IMR-90 (cell line): ENCODE measurements at regions not wholly inside any gene's neighbourhood (a gene's known extent, or its start where the extent isn't known, plus 50 kb on each side); places are given as distances from the start of the nearest gene placed in this dataset.

Experiments used
- ATAC-seq: fragments of 200-7000 bp; cut with Tn5 transposase; 2 replicates; pipeline ENCODE4 v1.9.1; 2020; ENCODE audit warnings: low read depth, mild to moderate bottlenecking, moderate library complexity
- BruUV-seq: library from RNA; stranded (reverse); fragments of 400-500 nt; replicated peaks from 2 replicates; lab custom pipeline; 2021; lab: Mats Ljungman, UMichigan
- CTCF ChIA-PET: fragments of 300-600 bp; formaldehyde crosslinking; extraction: SDS; loops from one replicate; lab custom pipeline; 2021; ENCODE audit warnings: antibody characterized with exemption; lab: Yijun Ruan, JAX
- POLR2A ChIA-PET: fragments of 300-600 bp; sonication (Branson Sonifier 250); formaldehyde crosslinking; loops from one replicate; lab custom pipeline; 2022; ENCODE audit warnings: antibody characterized with exemption; ENCODE audit not compliant: unreplicated experiment; lab: Charles Lee
- DNase-seq: peaks from one replicate; pipeline ENCODE4 v3.0.0; 2013
- H2AFZ ChIP-seq: replicated peaks from 2 replicates; pipeline ENCODE3; 2013; ENCODE audit warnings: low read length, mild to moderate bottlenecking; ENCODE audit not compliant: poor library complexity
- H2AK5ac ChIP-seq: 2 replicates; pipeline ENCODE4 v1.6.1; 2013; ENCODE audit warnings: low read depth, low read length, inconsistent platforms
- H2AK9ac ChIP-seq: replicated peaks from 2 replicates; pipeline ENCODE3; 2013; ENCODE audit warnings: mild to moderate bottlenecking, low read depth, low read length, moderate library complexity; ENCODE audit not compliant: poor library complexity
- H2BK120ac ChIP-seq: 2 replicates; pipeline ENCODE4 v1.6.1; 2013; ENCODE audit warnings: low read depth, low read length, inconsistent platforms
- H2BK15ac ChIP-seq: 3 replicates; pipeline ENCODE4 v1.6.1; 2013; ENCODE audit warnings: low read depth, low read length, inconsistent platforms
- H2BK20ac ChIP-seq: 2 replicates; pipeline ENCODE4 v1.6.1; 2013; ENCODE audit warnings: low read depth, mild to moderate bottlenecking, inconsistent platforms, low read length, moderate library complexity
- H2BK5ac ChIP-seq: 2 replicates; pipeline ENCODE4 v1.6.1; 2013; ENCODE audit warnings: mild to moderate bottlenecking, low read depth, low read length, inconsistent platforms; ENCODE audit not compliant: poor library complexity, severe bottlenecking
- H3K14ac ChIP-seq: replicated peaks from 2 replicates; pipeline ENCODE4 v1.6.1; 2013; ENCODE audit warnings: low read depth, low read length, inconsistent platforms
- H3K18ac ChIP-seq: 2 replicates; pipeline ENCODE4 v1.6.1; 2013; ENCODE audit warnings: low read depth, low read length, control low read depth
- H3K23ac ChIP-seq: 2 replicates; pipeline ENCODE4 v1.6.1; 2013; ENCODE audit warnings: low read depth, low read length, inconsistent platforms
- H3K27ac ChIP-seq: 2 replicates; pipeline ENCODE4 v1.5.1; 2013; ENCODE audit warnings: mild to moderate bottlenecking, control low read depth, low read length; ENCODE audit not compliant: insufficient read depth
- H3K27me3 ChIP-seq: 2 replicates; pipeline ENCODE4 v1.6.1; 2013; ENCODE audit warnings: low read length; ENCODE audit not compliant: control insufficient read depth, insufficient read depth
- H3K36me3 ChIP-seq: 2 replicates; pipeline ENCODE4 v1.6.1; 2013; ENCODE audit warnings: low read length, mixed read lengths; ENCODE audit not compliant: control insufficient read depth, insufficient read depth
- H3K4ac ChIP-seq: 2 replicates; pipeline ENCODE4 v1.6.1; 2013; ENCODE audit warnings: low read depth, low read length, inconsistent platforms
- H3K4me1 ChIP-seq: 2 replicates; pipeline ENCODE4 v1.6.1; 2013; ENCODE audit warnings: low read length, mixed read lengths; ENCODE audit not compliant: control insufficient read depth, insufficient read depth
- H3K4me2 ChIP-seq: 2 replicates; pipeline ENCODE4 v1.6.1; 2013; ENCODE audit warnings: low read depth, mild to moderate bottlenecking, control low read depth, low read length, moderate library complexity
- H3K4me3 ChIP-seq: 2 replicates; pipeline ENCODE4 v1.5.1; 2013; ENCODE audit warnings: low read depth, mild to moderate bottlenecking, control low read depth, low read length, moderate library complexity; ENCODE audit not compliant: insufficient read depth
- H3K56ac ChIP-seq: 2 replicates; pipeline ENCODE4 v1.6.1; 2013; ENCODE audit warnings: low read length, inconsistent platforms; ENCODE audit not compliant: insufficient read depth; ENCODE audit errors: extremely low read depth
- H3K79me1 ChIP-seq, 2 experiments: 2 replicates each; pipeline ENCODE4 v1.6.1; 2013; ENCODE audit warnings: low read length in 2 of 2, inconsistent platforms in 1 of 2, low read depth in 1 of 2
- H3K9ac ChIP-seq: 2 replicates; pipeline ENCODE4 v1.6.1; 2013; ENCODE audit warnings: low read depth, low read length, control low read depth
- H3K9me1 ChIP-seq: 2 replicates; pipeline ENCODE4 v1.6.1; 2013; ENCODE audit warnings: low read length, inconsistent platforms; ENCODE audit not compliant: insufficient read depth
- H3K9me3 ChIP-seq: 2 replicates; pipeline ENCODE4 v1.6.1; 2013; ENCODE audit warnings: low read length; ENCODE audit not compliant: control insufficient read depth, insufficient read depth
- H4K20me1 ChIP-seq: 2 replicates; pipeline ENCODE4 v1.6.1; 2013; ENCODE audit warnings: low read length, inconsistent platforms; ENCODE audit not compliant: insufficient read depth
- H4K5ac ChIP-seq: 2 replicates; pipeline ENCODE4 v1.6.1; 2013; ENCODE audit warnings: mild to moderate bottlenecking, low read depth, low read length, control low read depth
- H4K8ac ChIP-seq, 2 experiments: 2 replicates each; pipeline ENCODE4 v1.6.1; 2013; ENCODE audit warnings: low read depth in 2 of 2, low read length in 2 of 2, control low read depth in 1 of 2, inconsistent platforms in 1 of 2
- H4K91ac ChIP-seq: 2 replicates; pipeline ENCODE4 v1.6.1; 2013; ENCODE audit warnings: low read depth, low read length, inconsistent platforms; ENCODE audit not compliant: insufficient read depth
- BHLHE40 ChIP-seq: fragments of 150-350 bp; IDR thresholded peaks from 2 replicates; pipeline ENCODE4 v1.6.1; 2016; ENCODE audit warnings: mild to moderate bottlenecking, low read depth, low read length
- CEBPB ChIP-seq: IDR thresholded peaks from 2 replicates; pipeline ENCODE4 v1.6.1; 2012; ENCODE audit warnings: low read depth, low read length, improper control_type of control experiment
- CHD1 ChIP-seq: IDR thresholded peaks from 2 replicates; pipeline ENCODE4 v1.6.1; 2012; ENCODE audit warnings: low read depth, low read length, improper control_type of control experiment
- MAFK ChIP-seq: IDR thresholded peaks from 2 replicates; pipeline ENCODE4 v1.6.1; 2012; ENCODE audit warnings: low read depth, low read length, improper control_type of control experiment
- MXI1 ChIP-seq: IDR thresholded peaks from 2 replicates; pipeline ENCODE4 v1.6.1; 2012; ENCODE audit warnings: low read depth, mild to moderate bottlenecking, low read length, moderate library complexity, borderline replicate concordance
- NFE2L2 ChIP-seq: fragments of 150-350 bp; IDR thresholded peaks from 2 replicates; pipeline ENCODE4 v1.6.1; 2016; ENCODE audit warnings: low read depth, mild to moderate bottlenecking, low read length
- POLR2A ChIP-seq: IDR thresholded peaks from 2 replicates; pipeline ENCODE4 v1.6.1; 2012; ENCODE audit warnings: mild to moderate bottlenecking, low read depth, low read length
- RAD21 ChIP-seq: IDR thresholded peaks from 2 replicates; pipeline ENCODE4 v1.6.1; 2012; ENCODE audit warnings: low read length, improper control_type of control experiment
- RCOR1 ChIP-seq: IDR thresholded peaks from 2 replicates; pipeline ENCODE4 v1.6.1; 2012; ENCODE audit warnings: mild to moderate bottlenecking, low read length, improper control_type of control experiment; ENCODE audit not compliant: insufficient replicate concordance
- RFX5 ChIP-seq: IDR thresholded peaks from 2 replicates; pipeline ENCODE4 v1.8.0; 2012; ENCODE audit warnings: low read depth, mild to moderate bottlenecking, low read length, moderate library complexity
- SMC3 ChIP-seq: fragments of 150-350 bp; IDR thresholded peaks from 2 replicates; pipeline ENCODE4 v1.6.1; 2016; ENCODE audit warnings: low read depth, mild to moderate bottlenecking, antibody characterized with exemption, low read length, moderate library complexity
- dilution Hi-C: fragments of 300-500 bp; cut with HindIII; formaldehyde crosslinking; loops from one replicate; pipeline ENCODE4 v1.14.3; 2018; ENCODE audit warnings: low sequenced_read_pairs; ENCODE audit not compliant: unreplicated experiment
- in situ Hi-C: fragments of 300-500 bp; cut with MboI; formaldehyde crosslinking; loops from 3 replicates; pipeline ENCODE4 v1.14.3; 2019; ENCODE audit warnings: low sequenced_read_pairs, inconsistent platforms, mixed read lengths
- intact Hi-C: fragments of 100-400 bp; cut with micrococcal nuclease; formaldehyde crosslinking; loops from 2 replicates; pipeline ENCODE4 v1.10.0; 2022
- TF ChIP-seq, protein P1 (sequence below): conservative IDR thresholded peaks from 2 replicates; pipeline ENCODE4 v1.5.1; 2012; ENCODE audit warnings: mild to moderate bottlenecking, low read depth, low read length, improper control_type of control experiment
- TF ChIP-seq, protein P2 (sequence below): fragments of 150-350 bp; IDR thresholded peaks from 2 replicates; pipeline ENCODE4 v1.6.1; 2016; ENCODE audit warnings: low read depth, mild to moderate bottlenecking, low read length, moderate library complexity, borderline replicate concordance
- TF ChIP-seq, protein P3 (sequence below): fragments of 150-350 bp; IDR thresholded peaks from 2 replicates; pipeline ENCODE4 v1.6.1; 2017; ENCODE audit warnings: mild to moderate bottlenecking, antibody characterized with exemption, low read length, low read depth

DNA sequence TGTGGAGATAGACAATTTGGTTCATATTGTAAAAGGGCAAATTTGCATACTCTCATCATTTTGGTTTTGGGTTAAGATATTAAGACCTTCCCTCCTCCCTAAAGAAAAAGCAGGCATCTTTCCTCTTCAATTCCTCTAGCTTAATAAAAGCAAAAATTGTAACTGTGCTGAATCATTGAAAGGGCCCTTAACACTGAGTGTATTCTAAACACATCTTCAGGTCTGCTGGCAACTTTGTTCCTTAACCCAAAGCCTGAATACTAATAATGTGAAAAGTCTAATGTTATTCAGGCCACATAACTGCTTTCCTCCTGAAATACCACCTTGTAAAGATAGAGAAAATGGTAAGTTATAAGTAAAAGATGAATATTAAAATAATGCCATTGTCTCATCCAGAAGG lies 1200.5 kb upstream of the FAM98A start:
- H3K23ac ChIP-seq = no peak overlapping the region
- no peak overlapping the region for H3K9ac ChIP-seq
- no peak overlapping the region for H4K8ac ChIP-seq
- H2AK5ac ChIP-seq = no peak overlapping the region
- no peak overlapping the region for H3K18ac ChIP-seq
- no peak overlapping the region for H2AK9ac ChIP-seq
- ChIA-PET POLR2A (no interaction called here), CTCF (no interaction called here)
- in situ Hi-C loops = no loop called here
- no peaks in the 10 kb centered on the region for H3K9me1 ChIP-seq
- H4K20me1 ChIP-seq = no peaks in the 10 kb centered on the region
- H2BK15ac ChIP-seq = no peak overlapping the region
- no peak overlapping the region for H2AFZ ChIP-seq
- H2BK20ac ChIP-seq = no peak overlapping the region
- no peaks in the 10 kb centered on the region for H3K4me1 ChIP-seq
- no peak overlapping the region for H4K91ac ChIP-seq
- H3K79me1 ChIP-seq = no peaks in the 10 kb centered on the region
- no peak overlapping the region for H3K4ac ChIP-seq
- H3K14ac ChIP-seq = no peak overlapping the region
- no peak overlapping the region for H3K27ac ChIP-seq
- no peak overlapping the region for H4K5ac ChIP-seq
- no peak overlapping the region for H3K4me3 ChIP-seq
- H3K27me3 ChIP-seq = no peaks in the 10 kb centered on the region
- dilution Hi-C loops = no loop called here
- peaks cover 2% of the 10 kb centered on the region; the same call in 1 of the 2 replicates for H3K9me3 ChIP-seq
- TF ChIP-seq POLR2A (no peak), RAD21 (no peak), RFX5 (no peak), CEBPB (no peak), MXI1 (no peak), RCOR1 (no peak), SMC3 (no peak), NFE2L2 (no peak), BHLHE40 (no peak), CHD1 (no peak), MAFK (no peak)
- TF ChIP-seq, protein P1, sequence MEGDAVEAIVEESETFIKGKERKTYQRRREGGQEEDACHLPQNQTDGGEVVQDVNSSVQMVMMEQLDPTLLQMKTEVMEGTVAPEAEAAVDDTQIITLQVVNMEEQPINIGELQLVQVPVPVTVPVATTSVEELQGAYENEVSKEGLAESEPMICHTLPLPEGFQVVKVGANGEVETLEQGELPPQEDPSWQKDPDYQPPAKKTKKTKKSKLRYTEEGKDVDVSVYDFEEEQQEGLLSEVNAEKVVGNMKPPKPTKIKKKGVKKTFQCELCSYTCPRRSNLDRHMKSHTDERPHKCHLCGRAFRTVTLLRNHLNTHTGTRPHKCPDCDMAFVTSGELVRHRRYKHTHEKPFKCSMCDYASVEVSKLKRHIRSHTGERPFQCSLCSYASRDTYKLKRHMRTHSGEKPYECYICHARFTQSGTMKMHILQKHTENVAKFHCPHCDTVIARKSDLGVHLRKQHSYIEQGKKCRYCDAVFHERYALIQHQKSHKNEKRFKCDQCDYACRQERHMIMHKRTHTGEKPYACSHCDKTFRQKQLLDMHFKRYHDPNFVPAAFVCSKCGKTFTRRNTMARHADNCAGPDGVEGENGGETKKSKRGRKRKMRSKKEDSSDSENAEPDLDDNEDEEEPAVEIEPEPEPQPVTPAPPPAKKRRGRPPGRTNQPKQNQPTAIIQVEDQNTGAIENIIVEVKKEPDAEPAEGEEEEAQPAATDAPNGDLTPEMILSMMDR = no peak
- TF ChIP-seq, protein P2, sequence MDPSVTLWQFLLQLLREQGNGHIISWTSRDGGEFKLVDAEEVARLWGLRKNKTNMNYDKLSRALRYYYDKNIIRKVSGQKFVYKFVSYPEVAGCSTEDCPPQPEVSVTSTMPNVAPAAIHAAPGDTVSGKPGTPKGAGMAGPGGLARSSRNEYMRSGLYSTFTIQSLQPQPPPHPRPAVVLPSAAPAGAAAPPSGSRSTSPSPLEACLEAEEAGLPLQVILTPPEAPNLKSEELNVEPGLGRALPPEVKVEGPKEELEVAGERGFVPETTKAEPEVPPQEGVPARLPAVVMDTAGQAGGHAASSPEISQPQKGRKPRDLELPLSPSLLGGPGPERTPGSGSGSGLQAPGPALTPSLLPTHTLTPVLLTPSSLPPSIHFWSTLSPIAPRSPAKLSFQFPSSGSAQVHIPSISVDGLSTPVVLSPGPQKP = no peak
- TF ChIP-seq, protein P3, sequence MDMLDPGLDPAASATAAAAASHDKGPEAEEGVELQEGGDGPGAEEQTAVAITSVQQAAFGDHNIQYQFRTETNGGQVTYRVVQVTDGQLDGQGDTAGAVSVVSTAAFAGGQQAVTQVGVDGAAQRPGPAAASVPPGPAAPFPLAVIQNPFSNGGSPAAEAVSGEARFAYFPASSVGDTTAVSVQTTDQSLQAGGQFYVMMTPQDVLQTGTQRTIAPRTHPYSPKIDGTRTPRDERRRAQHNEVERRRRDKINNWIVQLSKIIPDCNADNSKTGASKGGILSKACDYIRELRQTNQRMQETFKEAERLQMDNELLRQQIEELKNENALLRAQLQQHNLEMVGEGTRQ = no peak
- no peak overlapping the region for H2BK5ac ChIP-seq
- DNase-seq (no peak), ATAC-seq (no peak)
- H3K36me3 ChIP-seq = no peaks in the 10 kb centered on the region
- no peak overlapping the region for H3K4me2 ChIP-seq
- intact Hi-C loops = no loop called here
- no TSS peak for BruUV-seq
- no peak overlapping the region for H2BK120ac ChIP-seq
- H3K56ac ChIP-seq = no peak overlapping the region
